IPS DF 4.7 (cell line): ENCODE measurements at regions not wholly inside any gene's neighbourhood (a gene's known extent, or its start where the extent isn't known, plus 50 kb on each side); places are given as distances from the start of the nearest gene placed in this dataset.

Experiments used
- DNase-seq: peaks from one replicate; pipeline ENCODE4 v3.0.0-alpha.2; 2013; ENCODE audit warnings: low spot score; ENCODE audit errors: extremely low read depth

DNA sequence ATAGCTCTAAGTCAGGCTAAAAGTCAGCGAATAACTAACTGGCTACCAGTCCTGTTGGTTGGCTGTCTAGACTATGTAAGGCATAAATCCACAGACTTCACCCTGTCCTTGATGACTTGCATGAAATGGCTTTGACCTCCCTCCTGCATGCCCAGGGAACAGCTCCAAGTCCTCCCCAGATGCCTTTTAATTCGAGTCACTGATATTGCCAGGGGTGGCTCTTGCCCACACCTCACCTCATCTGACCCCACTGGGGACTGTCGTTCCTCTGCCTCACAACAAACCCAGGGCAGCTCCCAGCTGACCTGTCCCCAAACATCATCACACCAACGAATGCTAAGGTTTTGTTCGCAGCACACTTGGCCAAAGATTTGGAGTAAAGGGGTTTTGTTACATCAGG is 396.0 kb upstream of the ID2 start:
- DNase-seq: no peak

GRCh38 chr2:8288206-8288605 is 393.6 kb upstream of the ID2 start:
- no peak for DNase-seq

DNA sequence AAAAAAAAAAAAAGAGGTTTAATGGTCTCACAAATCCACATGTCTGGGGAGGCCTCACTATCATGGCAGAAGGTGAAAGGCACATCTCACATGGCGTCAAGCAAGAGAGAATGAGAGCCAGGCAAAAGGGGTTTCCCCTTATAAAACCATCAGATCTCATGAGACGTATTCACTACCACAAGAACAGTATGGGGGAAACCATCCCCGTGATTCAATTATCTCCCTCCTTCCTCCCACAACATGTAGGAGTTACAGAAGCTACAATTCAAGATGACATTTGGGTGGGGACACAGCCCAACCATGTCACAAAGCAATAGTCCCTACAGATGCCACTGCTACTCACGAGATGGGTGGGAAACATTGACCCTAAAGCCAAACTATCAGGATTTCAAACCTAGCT is 392.7 kb upstream of the ID2 start:
- no peak for DNase-seq

DNA sequence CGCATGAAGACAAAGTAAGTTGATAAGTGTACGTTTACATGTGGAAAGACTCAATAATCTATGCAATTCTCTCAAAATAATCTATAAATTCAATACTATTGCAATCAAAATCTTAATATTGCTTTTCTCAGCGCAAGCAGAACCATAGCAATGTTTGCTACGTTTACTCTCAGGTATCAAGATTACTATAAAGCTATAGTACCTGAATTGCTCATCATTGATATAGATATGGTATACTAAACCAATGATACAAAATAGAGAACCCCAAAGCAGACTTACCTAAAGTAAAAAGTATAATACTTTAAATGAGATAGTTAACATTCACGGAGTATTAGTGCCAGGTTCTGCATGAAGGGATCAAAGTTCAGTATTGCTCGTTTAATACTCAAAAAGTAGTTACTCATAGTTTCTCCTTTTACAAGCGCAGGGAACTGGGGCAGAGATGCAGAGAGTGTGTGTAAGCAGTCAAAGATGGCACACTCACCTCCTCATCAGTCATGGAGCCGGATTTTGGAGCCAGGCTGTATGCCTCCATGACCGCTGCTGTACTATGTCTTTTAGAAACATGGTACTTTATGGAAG is 391.0 kb upstream of the ID2 start:
- DNase-seq: no peak

- no peak for DNase-seq
Observed at GRCh38 chr2:8296306-8296705, 385.6 kb upstream of the ID2 start.

DNA sequence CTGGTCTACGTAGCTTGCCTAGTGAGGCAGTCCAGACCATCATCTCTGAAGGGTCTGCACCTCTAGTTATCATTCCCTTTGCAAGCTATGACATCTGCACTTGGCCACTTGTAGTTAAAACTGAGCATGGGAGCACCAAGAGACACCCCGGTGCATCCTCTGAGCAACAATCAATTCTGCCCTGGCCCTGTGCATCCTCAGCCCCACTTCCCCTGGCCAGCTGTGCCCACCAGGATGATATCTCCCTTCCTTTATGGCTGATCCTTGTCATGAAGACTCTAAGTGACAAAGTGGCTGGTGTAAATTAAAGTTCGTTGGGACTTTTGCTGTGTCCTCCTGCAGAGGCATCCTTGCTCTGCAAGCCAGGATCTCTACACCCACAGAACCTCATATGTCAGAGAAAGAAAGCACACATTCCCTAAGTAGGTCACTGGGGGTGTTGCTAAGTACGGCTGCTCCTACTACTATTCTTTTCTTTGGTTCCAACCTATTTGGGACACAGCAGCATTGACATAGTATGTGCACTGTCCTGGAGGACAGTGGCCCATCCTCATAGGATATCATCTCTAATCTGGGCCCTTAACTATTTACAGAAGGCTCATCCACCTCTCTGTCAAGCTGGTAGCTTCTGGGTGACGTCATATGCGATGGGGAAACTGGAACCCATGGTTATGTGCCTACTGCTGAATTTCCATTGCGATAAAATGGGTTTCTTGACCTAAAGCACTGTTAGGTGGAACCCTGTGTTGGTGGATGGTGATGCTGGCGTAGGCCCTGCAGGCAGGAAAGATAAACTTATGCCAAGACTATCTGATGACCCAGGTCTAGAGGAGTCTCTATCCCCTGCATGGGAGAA is 384.3 kb upstream of the ID2 start:
- DNase-seq: no peak

DNA sequence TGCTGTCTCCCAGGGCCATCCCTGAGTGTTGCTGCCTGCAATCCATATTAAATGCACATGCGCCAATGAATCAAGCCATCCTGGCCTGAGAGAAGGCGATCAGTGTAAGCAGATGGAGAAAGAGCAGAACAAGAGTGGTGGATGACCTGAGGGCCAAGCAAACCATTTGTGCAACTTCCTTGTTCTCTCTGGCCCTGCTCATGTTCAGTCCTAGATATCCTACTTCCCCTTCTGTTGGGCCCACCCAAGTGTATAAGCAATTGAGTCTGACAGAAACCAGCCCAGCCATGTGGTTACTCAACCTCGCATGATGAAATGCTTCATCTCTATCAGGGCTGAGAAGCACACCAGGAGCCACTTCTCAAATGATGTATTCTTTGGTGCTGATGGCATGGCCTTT is 383.1 kb upstream of the ID2 start:
- no peak for DNase-seq

- no peak for DNase-seq
Observed at GRCh38 chr2:8300216-8300615, 381.6 kb upstream of the ID2 start.

DNA sequence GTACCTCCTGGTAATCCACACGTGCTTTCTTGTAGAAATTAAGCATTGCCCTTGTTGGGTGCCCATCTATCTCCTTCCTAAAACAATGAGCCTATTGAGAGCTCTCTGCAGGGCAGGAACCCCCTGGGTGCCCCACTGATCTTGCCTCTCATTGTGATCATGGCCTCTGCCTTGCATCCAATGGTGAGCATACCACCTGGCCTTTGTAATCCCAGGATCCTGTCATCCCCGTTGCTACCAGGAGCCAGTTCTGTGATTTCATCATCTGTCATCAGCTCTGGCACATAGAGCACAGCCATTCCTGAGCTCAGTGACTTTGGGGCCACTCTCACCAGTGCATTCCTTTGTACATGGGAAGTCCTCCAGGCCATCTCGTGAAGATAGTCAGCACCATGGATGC is 381.0 kb upstream of the ID2 start:
- DNase-seq: no peak

DNA sequence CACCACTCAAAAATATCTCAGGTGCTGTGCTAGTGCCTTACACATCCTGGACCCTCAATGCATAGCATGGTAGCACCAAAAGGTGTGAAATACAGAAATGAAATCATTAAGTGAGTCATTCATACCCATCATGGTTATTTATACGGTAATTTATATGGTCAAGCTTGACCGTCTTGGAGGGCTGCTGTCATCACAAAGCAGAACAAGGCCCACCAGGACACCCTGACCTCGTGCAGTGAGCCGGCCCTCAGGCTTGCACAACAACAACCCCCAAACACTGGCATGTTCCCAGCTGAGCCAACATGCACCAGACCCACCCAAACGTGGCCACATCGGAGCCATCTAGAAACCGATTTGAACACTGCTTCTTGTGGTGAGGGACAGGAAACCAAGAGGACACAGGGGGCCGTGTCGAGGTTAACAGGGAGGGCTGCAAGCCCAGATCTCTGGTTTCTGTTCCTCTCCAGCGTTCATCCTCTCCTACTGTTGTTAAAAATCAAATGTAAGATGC is 378.5 kb upstream of the ID2 start:
- DNase-seq: no peak

- DNase-seq: no peak
Observed at GRCh38 chr2:8304821-8305766, 376.8 kb upstream of the ID2 start.

DNA sequence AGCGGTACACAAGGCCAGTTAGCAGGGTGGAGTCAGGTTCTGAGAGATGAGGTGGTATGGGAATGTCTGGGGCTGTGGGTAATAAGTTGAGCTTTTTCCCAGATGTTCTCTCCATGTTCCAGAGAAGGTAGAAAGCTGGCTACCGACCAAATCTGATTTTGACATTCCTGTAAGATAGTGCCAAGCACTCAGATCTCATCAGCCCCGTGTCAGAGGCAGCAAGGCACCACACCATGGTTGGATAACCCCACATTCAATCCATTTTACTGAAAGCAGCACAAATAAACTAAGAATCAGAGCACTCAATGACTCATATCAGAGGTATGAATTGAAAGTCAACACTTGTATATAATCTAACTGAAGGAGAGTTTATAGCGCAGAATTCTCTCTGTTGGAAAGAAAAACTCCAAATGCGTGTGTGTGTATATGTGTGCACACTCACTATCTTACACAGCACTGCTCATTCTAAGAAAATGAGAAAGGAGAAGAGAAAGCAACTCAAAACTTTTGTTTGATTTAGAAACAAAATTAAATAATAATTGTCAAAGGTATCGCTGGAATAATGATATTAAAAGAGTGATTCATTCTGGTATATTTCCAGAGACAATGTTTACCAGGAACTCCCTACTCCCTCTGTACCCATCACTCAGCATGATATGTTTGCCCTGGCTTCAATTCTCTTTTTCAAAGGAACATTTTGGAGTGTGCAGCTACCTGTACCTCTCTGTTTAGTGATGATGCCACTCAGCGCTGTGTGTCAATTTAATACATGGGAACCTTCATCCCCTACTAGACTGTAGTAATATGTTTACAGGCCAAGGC is 375.1 kb upstream of the ID2 start:
- no peak for DNase-seq

GRCh38 chr2:8307606-8308180 is 374.2 kb upstream of the ID2 start:
- no peak for DNase-seq

GRCh38 chr2:8309131-8309530 is 372.7 kb upstream of the ID2 start:
- no peak for DNase-seq

- DNase-seq: no peak
Observed at GRCh38 chr2:8310557-8311455, 371.1 kb upstream of the ID2 start.

- DNase-seq: no peak
Observed at GRCh38 chr2:8312221-8312620, 369.6 kb upstream of the ID2 start.

DNA sequence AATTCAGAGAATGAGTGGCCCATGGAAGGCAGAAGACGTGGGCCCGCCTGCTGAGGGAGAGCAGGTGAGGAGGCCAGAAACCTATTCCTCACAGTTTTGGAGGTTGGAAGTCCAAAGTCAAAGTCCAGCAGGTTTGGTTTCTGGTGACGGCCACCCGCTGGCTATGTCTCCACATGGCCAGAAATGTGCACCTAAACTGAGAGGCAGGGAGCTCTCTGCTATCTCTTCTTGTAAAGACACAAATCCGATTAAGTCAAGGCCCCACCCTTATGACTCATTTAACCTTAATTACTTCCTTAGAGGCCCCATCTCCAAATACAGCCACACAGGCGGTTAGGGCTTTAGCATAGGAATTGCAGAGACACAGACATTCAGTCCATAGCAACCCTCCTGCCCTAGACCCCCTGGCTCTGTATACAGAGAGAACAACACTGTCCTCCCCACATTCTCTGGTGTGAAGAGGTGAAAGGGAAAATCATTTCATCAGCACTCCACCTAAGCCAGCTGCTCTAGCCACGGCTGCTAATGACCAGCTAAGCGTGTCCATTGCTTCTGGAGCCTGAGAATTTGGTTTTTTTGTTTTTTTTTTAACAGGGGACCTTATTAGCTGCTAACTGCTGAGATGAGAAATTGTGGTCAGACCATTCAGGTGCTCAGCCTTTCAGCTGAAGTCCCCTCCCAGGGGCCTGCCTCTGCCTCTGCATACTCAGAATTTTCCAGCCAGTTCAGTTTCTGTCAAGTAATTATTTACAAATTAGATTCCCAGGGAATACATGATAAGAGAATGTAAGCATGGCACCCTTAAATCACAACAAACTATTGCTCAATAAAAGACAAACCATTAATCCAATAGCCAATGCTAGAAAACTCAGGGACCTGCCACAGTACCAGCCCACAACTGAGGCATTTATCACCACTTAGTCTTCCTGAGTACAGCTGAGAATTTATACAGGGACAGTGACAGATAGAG is 368.7 kb upstream of the ID2 start:
- no peak for DNase-seq

- no peak for DNase-seq
Observed at GRCh38 chr2:8314063-8314462, 367.8 kb upstream of the ID2 start.
